Spleen (tissue), 7 donors: ENCODE measurements at regions not wholly inside any gene's neighbourhood (a gene's known extent, or its start where the extent isn't known, plus 50 kb on each side); places are given as distances from the start of the nearest gene placed in this dataset.

ENCODE experiments used
- POLR2A ChIP-seq, 3 donors: fragments of 450-650 bp; IDR thresholded peaks; one replicate each; pipeline ENCODE4 v1.5.1; 2017; ENCODE audit warnings: antibody characterized with exemption in 3 of 3, mild to moderate bottlenecking in 1 of 3
- POLR2AphosphoS5 ChIP-seq, 3 donors: sonication (generic); formaldehyde crosslinking; IDR thresholded peaks; one replicate each; pipeline ENCODE4 v1.5.1; 2017; ENCODE audit warnings: antibody characterized with exemption in 3 of 3
- TF ChIP-seq, protein P1 (sequence below), 11 experiments: fragments of 200-600 bp in 7 of 11; fragments of 450-650 bp in 4 of 11; sonication (generic) in 4 of 11; IDR thresholded peaks in 8 of 11; conservative IDR thresholded peaks in 3 of 11; 1 replicate in 7 of 11; 2 replicates in 4 of 11; pipeline versions ENCODE4 v1.4.0 to v1.8.0; 2016 to 2021; ENCODE audit warnings: antibody characterized with exemption in 11 of 11, inconsistent platforms in 4 of 11, mild to moderate bottlenecking in 1 of 11
- donor health status: DM: no; HTN: no; CAD: no; lungs with moderate emphysema.
- donor health status: DM: no; HTN: no; CAD: no.
- donor health status: DM: no; HTN: no; CAD: no.

- TF ChIP-seq, protein P1, sequence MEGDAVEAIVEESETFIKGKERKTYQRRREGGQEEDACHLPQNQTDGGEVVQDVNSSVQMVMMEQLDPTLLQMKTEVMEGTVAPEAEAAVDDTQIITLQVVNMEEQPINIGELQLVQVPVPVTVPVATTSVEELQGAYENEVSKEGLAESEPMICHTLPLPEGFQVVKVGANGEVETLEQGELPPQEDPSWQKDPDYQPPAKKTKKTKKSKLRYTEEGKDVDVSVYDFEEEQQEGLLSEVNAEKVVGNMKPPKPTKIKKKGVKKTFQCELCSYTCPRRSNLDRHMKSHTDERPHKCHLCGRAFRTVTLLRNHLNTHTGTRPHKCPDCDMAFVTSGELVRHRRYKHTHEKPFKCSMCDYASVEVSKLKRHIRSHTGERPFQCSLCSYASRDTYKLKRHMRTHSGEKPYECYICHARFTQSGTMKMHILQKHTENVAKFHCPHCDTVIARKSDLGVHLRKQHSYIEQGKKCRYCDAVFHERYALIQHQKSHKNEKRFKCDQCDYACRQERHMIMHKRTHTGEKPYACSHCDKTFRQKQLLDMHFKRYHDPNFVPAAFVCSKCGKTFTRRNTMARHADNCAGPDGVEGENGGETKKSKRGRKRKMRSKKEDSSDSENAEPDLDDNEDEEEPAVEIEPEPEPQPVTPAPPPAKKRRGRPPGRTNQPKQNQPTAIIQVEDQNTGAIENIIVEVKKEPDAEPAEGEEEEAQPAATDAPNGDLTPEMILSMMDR (IDR thresholded peaks at IDR 0.05 in 8 of 11, conservative IDR thresholded peaks at IDR 0.05 in 3 of 11), result no peak
- TF ChIP-seq POLR2AphosphoS5 (IDR thresholded peaks at IDR 0.05) (no peak), POLR2A (IDR thresholded peaks at IDR 0.05) (no peak)
These were observed 691.5 kb upstream of the LRRN3 start for GRCh38 chr7:110399421-110399820.
